ENCODE measurements at regions not wholly inside any gene's neighbourhood (a gene's known extent, or its start where the extent isn't known, plus 50 kb on each side); places are given as distances from the start of the nearest gene placed in this dataset.

GRCh38 chr20:48295445-48295903, 510.2 kb upstream of the SULF2 start (continued):
- TF ChIP-seq ZNF431 (CRISPR knock-in tag; IDR thresholded peaks at IDR 0.05; ENCODE audit: borderline replicate concordance, low read depth) (no peak), RXRB (CRISPR knock-in tag; IDR thresholded peaks at IDR 0.05; ENCODE audit: borderline replicate concordance) (peak; percentile 47; the same call in 1 of the 2 replicates), TEAD3 (CRISPR knock-in tag; optimal IDR thresholded peaks at IDR 0.05; ENCODE audit: borderline replicate concordance) (peak; percentile 91), SRSF9 (IDR thresholded peaks at IDR 0.05; ENCODE audit: borderline replicate concordance, insufficient read depth, low read depth, low read length, poor library complexity, severe bottlenecking) (no peak), SOX6 (IDR thresholded peaks at IDR 0.05) (no peak), SOX6 (CRISPR knock-in tag; IDR thresholded peaks at IDR 0.05) (peak; percentile 71; the same call in 1 of the 2 replicates), SNAPC2 (CRISPR knock-in tag; IDR thresholded peaks at IDR 0.05) (no peak), SRSF1 (optimal IDR thresholded peaks at IDR 0.05; ENCODE audit: low read depth, low read length) (no peak), GRHL1 (CRISPR knock-in tag; conservative IDR thresholded peaks at IDR 0.05) (no peak), TRIM22 (IDR thresholded peaks at IDR 0.05) (no peak), SP2 (CRISPR knock-in tag; IDR thresholded peaks at IDR 0.05) (no peak), ZNF614 (CRISPR knock-in tag; IDR thresholded peaks at IDR 0.05; ENCODE audit: borderline replicate concordance) (0 out of 2 replicates have a peak, but pooled peaks have one; percentile 18), RNF2 (conservative IDR thresholded peaks at IDR 0.05; ENCODE audit: low read depth) (no peak), ZNF468 (CRISPR knock-in tag; IDR thresholded peaks at IDR 0.05) (no peak), CTCF (CRISPR knock-in tag; IDR thresholded peaks at IDR 0.05) (peak; percentile 54), ARID5B (CRISPR knock-in tag; IDR thresholded peaks at IDR 0.05) (peak; percentile 77), NR2C2 (CRISPR knock-in tag; IDR thresholded peaks at IDR 0.05; ENCODE audit: borderline replicate concordance) (no peak)
- TF ChIP-seq, protein P1, sequence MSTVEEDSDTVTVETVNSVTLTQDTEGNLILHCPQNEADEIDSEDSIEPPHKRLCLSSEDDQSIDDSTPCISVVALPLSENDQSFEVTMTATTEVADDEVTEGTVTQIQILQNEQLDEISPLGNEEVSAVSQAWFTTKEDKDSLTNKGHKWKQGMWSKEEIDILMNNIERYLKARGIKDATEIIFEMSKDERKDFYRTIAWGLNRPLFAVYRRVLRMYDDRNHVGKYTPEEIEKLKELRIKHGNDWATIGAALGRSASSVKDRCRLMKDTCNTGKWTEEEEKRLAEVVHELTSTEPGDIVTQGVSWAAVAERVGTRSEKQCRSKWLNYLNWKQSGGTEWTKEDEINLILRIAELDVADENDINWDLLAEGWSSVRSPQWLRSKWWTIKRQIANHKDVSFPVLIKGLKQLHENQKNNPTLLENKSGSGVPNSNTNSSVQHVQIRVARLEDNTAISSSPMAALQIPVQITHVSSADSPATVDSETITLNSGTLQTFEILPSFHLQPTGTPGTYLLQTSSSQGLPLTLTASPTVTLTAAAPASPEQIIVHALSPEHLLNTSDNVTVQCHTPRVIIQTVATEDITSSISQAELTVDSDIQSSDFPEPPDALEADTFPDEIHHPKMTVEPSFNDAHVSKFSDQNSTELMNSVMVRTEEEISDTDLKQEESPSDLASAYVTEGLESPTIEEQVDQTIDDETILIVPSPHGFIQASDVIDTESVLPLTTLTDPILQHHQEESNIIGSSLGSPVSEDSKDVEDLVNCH (CRISPR knock-in tag; IDR thresholded peaks at IDR 0.05) = no peak
- TF ChIP-seq, protein P2, sequence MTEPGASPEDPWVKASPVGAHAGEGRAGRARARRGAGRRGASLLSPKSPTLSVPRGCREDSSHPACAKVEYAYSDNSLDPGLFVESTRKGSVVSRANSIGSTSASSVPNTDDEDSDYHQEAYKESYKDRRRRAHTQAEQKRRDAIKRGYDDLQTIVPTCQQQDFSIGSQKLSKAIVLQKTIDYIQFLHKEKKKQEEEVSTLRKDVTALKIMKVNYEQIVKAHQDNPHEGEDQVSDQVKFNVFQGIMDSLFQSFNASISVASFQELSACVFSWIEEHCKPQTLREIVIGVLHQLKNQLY (CRISPR knock-in tag; IDR thresholded peaks at IDR 0.05) = no peak
